Frontal cortex (tissue), 3 donors: ENCODE measurements at regions not wholly inside any gene's neighbourhood (a gene's known extent, or its start where the extent isn't known, plus 50 kb on each side); places are given as distances from the start of the nearest gene placed in this dataset.

Experiments
- DNase-seq, 2 donors: peaks; one replicate each; pipeline ENCODE4 v3.0.0; 2012; ENCODE audit warnings: low spot score in 2 of 2
- FAIRE-seq: peaks from 2 replicates; lab custom pipeline; 2012; peaks lifted over from hg19 to GRCh38; lab: Jason Lieb, UNC
- donor health status: control.
- donor health status: control.
- donor health status: control.

GRCh38 chr4:147050356-147050765, 104.7 kb upstream of the TTC29 start:
- FAIRE-seq (no peak), DNase-seq (no peak)

GRCh38 chr4:147052361-147052760, 106.7 kb upstream of the TTC29 start:
- no peak for FAIRE-seq
- DNase-seq, result no peak

- FAIRE-seq, result no peak
- no peak for DNase-seq
Measured at GRCh38 chr4:147054228-147054872, 108.7 kb upstream of the TTC29 start.

DNA sequence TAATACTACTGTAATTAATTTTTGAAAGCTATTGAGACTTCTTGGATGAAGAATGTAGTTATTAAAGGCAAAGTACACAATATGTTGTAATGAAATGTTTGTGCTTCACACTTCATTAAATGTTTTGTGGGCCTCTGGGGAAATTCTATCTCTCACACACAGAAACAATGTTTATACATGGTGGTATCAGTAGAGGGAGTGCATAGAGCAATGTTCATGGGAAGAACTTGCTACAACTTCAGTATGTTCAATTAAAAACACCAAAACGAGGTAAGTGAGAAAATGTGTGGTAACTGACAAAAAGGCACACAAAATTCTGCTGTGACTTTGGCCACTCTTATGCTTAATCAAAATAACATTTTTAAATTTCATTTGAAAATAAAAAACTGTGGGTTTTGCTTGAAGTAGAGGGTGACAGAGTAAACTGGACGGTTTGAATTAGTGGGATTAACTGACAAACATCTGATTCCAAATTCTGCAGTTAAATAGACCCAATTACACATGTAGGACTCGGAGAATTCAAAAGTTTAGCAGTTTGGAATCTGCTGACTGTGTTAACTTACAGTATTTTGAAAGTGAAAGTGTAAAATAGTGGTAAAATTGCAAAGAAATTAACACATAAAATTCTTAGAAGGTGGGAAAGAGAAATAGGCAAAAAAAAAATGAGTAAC, 111.4 kb upstream of the TTC29 start:
- DNase-seq, result no peak
- FAIRE-seq, result no peak

DNA sequence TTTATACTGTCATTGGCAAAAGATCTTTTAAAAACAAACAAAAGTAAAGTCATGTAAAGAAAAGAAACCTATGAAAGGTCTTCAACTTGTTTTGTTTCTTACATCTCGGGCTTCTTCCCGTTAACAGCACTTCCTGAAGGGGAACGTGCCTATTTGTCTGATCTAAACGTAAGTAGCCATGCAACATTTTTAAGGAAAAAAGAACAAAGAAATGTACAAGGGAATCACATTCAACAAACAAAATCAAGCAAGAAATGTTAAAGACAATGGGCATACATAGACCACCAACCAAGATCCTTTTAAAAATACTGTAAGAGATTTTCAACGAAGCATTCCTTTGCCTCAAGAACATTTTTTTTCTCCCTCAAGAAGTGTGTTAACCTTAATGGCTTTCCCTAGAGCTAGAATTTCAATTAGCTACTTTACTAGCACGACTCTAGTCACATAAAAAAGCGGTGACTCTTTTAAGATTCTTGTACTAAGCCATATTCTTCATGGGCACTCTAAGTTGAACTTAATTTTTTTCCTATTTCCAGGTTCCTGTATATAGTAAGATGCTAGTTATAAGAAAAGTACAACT, 112.0 kb upstream of the TTC29 start:
- no peak for FAIRE-seq
- no peak for DNase-seq

GRCh38 chr4:147059064-147059731, 113.5 kb upstream of the TTC29 start:
- FAIRE-seq (no peak), DNase-seq (no peak)

- FAIRE-seq, result no peak
- no peak for DNase-seq
Measured at GRCh38 chr4:147060151-147060931, 114.7 kb upstream of the TTC29 start.

- DNase-seq, result no peak
- no peak for FAIRE-seq
Measured at GRCh38 chr4:147064856-147065255, 119.2 kb upstream of the TTC29 start.

- DNase-seq, result no peak
- FAIRE-seq, result no peak
Measured at GRCh38 chr4:147068564-147068963, 122.9 kb upstream of the TTC29 start.

- FAIRE-seq (no peak), DNase-seq (no peak)
Measured at GRCh38 chr4:147071209-147071740, 125.6 kb upstream of the TTC29 start.

DNA sequence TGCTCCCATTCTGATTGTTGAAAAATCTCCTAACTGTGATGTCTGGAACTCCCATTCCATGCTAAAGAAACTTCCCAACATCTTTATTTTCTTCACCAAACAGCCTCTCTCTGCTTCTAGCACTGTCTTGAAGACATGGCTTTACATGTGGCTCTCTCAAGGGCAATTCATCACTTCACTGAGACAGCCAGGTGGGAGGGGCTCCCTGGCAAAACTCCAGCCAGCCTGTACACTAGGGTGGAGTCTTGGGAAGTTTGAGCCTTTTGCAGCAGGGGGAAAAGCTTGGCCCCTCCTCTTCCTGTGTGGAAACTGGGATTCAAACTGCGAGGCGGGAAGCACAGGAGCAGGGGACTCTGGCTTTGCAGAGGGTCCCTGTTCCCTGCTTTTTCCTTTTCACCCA, 130.5 kb upstream of the TTC29 start:
- FAIRE-seq (no peak), DNase-seq (no peak)

DNA sequence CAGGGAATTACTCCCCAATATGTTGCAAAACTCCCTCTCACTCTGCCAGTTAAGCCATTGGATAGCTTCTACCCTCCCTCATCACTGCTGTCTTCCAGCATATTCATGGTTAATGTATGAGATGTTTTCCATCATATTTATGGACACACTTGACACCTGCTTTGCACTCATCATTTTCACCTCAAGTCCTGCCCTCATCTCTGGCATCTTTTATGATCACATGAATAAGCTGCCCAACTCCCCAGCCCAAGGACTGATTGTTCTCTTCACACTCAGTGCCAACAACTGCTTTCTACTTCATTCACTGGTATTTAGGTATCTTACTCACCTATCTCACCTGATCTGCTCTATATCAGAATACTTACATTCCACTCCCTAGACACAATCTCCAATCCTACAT, 131.1 kb upstream of the TTC29 start:
- no peak for FAIRE-seq
- DNase-seq, result no peak

DNA sequence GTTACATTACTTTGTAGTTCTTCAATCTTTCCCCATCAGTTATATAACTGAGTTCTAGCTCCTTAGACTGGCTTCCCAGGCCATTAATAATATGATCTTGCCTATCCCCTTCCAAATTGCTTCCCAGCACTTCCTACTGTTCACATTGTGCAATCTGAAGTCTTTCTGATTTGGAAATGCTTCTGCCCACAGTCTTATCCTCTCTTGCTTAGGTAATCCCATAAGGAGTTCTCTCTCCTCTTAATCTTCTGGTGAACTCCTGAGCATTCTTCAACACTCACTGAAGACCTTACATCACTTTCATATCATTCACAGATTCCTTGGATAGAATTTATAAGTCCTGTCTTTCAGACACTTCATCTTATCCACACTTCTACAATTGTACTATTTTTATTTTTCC, 132.7 kb upstream of the TTC29 start:
- FAIRE-seq, result no peak
- DNase-seq, result no peak

GRCh38 chr4:147078875-147079658, 133.4 kb upstream of the TTC29 start:
- no peak for DNase-seq
- FAIRE-seq, result no peak

DNA sequence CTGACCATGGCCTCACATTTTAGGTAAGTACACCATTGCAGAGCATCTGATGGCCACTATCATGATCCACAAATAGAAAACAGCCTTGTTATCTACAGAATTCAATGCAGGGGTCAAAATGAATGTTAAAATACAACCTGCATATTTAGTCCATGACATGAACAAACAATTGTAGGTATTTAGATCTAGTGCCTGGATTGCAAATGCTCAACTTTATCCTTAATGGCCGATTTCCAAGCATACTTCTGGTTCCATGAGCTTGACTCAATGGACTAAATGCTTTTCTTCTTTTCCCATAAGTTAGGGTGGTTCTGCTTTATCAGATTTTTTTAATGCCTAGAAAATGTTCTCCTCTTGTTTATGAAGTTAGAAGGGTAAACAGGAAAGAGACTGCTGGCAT, 139.2 kb upstream of the TTC29 start:
- no peak for FAIRE-seq
- no peak for DNase-seq

DNA sequence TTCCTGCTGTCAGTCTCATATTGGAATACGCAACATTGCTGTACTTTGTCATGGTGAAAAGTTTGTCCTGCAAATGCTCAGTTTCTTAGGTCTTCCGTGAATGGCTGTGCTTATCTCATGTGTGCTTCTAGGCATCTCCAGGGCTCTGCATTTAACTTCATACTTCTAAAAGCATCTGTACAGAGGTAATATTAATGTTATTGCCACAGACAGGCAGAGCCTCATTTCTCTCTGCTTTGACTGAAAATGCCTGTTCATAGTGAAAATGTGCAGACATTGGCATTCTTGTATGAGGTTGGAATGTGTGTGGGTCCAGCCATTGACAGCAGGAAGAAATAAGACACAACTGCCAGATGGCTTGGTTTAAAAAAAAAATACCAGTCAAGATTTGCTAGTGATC, 140.1 kb upstream of the TTC29 start:
- no peak for DNase-seq
- no peak for FAIRE-seq

DNA sequence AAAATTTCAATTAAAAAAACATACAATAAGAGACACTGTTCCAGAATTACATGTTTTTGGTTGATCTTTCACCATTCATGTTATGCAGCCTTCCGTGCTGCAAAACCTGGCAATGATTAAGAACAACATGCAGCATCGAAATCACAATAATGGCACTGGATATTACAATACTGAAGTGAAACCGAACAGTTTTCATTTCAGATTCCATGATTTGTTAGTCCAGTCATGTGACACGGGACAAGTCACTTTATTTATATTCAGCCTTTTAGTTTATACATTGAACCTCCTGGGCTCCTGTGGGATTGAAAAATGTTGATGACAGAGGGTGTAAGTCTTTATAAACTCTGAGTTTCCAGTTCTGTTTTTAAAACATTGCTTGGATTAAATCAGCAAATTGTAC, 142.5 kb upstream of the TTC29 start:
- FAIRE-seq, result no peak
- DNase-seq, result no peak

DNA sequence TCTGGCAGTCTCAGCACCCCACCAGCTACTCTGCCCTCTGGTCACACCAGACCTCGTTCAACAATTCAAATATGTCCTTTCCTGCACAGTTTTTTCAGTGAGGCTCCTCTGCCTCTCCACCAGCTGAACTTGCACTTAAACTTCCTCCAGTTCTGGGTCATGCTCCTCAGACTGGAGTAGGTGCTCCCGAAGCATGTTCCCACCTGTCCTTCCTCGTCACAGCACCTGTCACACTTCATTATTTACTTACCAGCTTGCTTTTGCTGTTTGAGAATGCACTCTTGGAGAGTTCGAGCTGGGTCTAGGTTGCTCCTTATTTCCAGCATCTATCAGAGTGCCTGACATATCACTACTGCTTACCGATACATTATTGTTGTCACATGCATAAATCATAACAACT, 144.8 kb upstream of the TTC29 start:
- FAIRE-seq, result no peak
- no peak for DNase-seq

GRCh38 chr4:147093206-147093605, 147.5 kb upstream of the TTC29 start:
- no peak for DNase-seq
- FAIRE-seq, result no peak
